CD4-positive, alpha-beta T cell (primary cell): ENCODE measurements at regions not wholly inside any gene's neighbourhood (a gene's known extent, or its start where the extent isn't known, plus 50 kb on each side); places are given as distances from the start of the nearest gene placed in this dataset.

Experiments used
- ATAC-seq: fragments of 200-7000 bp; cut with Tn5 transposase; one replicate; pipeline ENCODE4 v1.10.0; 2022; ENCODE audit warnings: mild to moderate bottlenecking; ENCODE audit not compliant: poor library complexity
- CTCF ChIA-PET: fragments of 350-600 bp; sonication (Branson Sonifier 250); formaldehyde crosslinking; loops from one replicate; lab custom pipeline; 2021; ENCODE audit warnings: antibody characterized with exemption, inconsistent platforms; lab: Charles Lee
- POLR2A ChIA-PET: fragments of 350-600 bp; sonication (Branson Sonifier 250); formaldehyde crosslinking; loops from one replicate; lab custom pipeline; 2021; ENCODE audit warnings: antibody characterized with exemption, inconsistent platforms; lab: Charles Lee
- DNase-seq, 14 experiments: peaks; one replicate each; pipeline ENCODE4 v3.0.0-alpha.2; 2013 to 2020; ENCODE audit warnings: mixed read lengths in 2 of 14
- H3K27ac ChIP-seq, 2 donors: one replicate each; pipeline versions ENCODE4 v1.5.1 to v1.7.0; 2013; ENCODE audit warnings: low read length in 2 of 2, low read depth in 1 of 2, mild to moderate bottlenecking in 1 of 2
- H3K27me3 ChIP-seq, 2 experiments: 1 replicate in 1 of 2; 2 replicates in 1 of 2; pipeline versions ENCODE4 v1.6.1 to v1.7.0; 2013; ENCODE audit warnings: low read length in 2 of 2, control low read depth in 1 of 2, mild to moderate bottlenecking in 1 of 2, moderate library complexity in 1 of 2; ENCODE audit not compliant: insufficient read depth in 2 of 2, control insufficient read depth in 1 of 2
- H3K36me3 ChIP-seq: one replicate; pipeline ENCODE4 v1.6.1; 2013; ENCODE audit warnings: low read length, control low read depth; ENCODE audit not compliant: insufficient read depth
- H3K4me1 ChIP-seq: one replicate; pipeline ENCODE4 v1.6.1; 2013; ENCODE audit warnings: low read length, control low read depth; ENCODE audit not compliant: insufficient read depth
- H3K4me3 ChIP-seq: one replicate; pipeline ENCODE4 v1.5.1; 2013; ENCODE audit warnings: mild to moderate bottlenecking, low read length, moderate library complexity
- H3K9me3 ChIP-seq, 2 experiments: 1 replicate in 1 of 2; 2 replicates in 1 of 2; pipeline versions ENCODE4 v1.6.1 to v1.7.0; 2013; ENCODE audit warnings: low read length in 2 of 2, mild to moderate bottlenecking in 2 of 2, control low read depth in 1 of 2, moderate library complexity in 1 of 2; ENCODE audit not compliant: control insufficient read depth in 1 of 2, insufficient read depth in 1 of 2
- H3K27ac Mint-ChIP-seq: one replicate; pipeline ENCODE4 v1.8.0; 2020; ENCODE audit warnings: mixed read lengths
- H3K27me3 Mint-ChIP-seq: one replicate; pipeline ENCODE4 v1.8.0; 2021; ENCODE audit warnings: mixed read lengths
- H3K36me3 Mint-ChIP-seq: one replicate; pipeline ENCODE4 v1.8.0; 2021; ENCODE audit warnings: low read depth, mixed read lengths
- H3K4me1 Mint-ChIP-seq: one replicate; pipeline ENCODE4 v1.8.0; 2021; ENCODE audit warnings: low read depth, mixed read lengths
- H3K4me3 Mint-ChIP-seq: one replicate; pipeline ENCODE4 v1.8.0; 2020; ENCODE audit warnings: mild to moderate bottlenecking, mixed read lengths
- H3K9me3 Mint-ChIP-seq: one replicate; pipeline ENCODE4 v1.8.0; 2020; ENCODE audit warnings: mixed read lengths
- intact Hi-C, 2 experiments: fragments of 100-400 bp; cut with DNase I in 1 of 2; cut with micrococcal nuclease in 1 of 2; formaldehyde crosslinking; loops; one replicate each; pipeline versions ENCODE4 v1.15.1 to v1.9.0; 2023 to 2025; cut with DNase I, micrococcal nuclease
- TF ChIP-seq, protein P1 (sequence below): fragments of 200-600 bp; IDR thresholded peaks from one replicate; pipeline ENCODE4 v1.8.0; 2022; ENCODE audit warnings: antibody characterized with exemption, mild to moderate bottlenecking

DNA sequence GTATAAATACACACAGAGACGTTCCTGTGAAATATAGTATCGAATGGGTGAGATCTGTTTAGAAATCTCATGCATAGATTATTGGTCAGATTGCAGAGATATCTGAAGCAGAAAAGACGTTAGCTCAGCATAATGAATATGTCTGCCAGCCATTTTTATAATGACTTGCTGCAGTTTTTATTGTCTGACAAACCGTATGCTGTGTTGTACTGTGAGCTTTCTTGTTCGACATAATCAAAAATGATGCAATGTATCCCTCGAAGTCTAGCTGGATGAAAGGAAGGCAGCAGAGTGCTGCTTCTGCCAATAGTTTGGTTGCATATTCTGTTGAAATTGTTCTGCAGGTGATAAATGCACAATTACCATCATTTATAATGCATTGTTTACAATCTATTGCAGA, 514.9 kb upstream of the ARRDC3 start:
- intact Hi-C loops, result no loop called here
- Mint-ChIP-seq H3K9me3 (no peaks in the 10 kb centered on the region), H3K36me3 (no peaks in the 10 kb centered on the region), H3K4me3 (no peak overlapping the region), H3K27me3 (no peaks in the 10 kb centered on the region), H3K4me1 (no peaks in the 10 kb centered on the region), H3K27ac (no peak overlapping the region)
- no peaks in the 10 kb centered on the region for H3K27me3 ChIP-seq
- TF ChIP-seq, protein P1, sequence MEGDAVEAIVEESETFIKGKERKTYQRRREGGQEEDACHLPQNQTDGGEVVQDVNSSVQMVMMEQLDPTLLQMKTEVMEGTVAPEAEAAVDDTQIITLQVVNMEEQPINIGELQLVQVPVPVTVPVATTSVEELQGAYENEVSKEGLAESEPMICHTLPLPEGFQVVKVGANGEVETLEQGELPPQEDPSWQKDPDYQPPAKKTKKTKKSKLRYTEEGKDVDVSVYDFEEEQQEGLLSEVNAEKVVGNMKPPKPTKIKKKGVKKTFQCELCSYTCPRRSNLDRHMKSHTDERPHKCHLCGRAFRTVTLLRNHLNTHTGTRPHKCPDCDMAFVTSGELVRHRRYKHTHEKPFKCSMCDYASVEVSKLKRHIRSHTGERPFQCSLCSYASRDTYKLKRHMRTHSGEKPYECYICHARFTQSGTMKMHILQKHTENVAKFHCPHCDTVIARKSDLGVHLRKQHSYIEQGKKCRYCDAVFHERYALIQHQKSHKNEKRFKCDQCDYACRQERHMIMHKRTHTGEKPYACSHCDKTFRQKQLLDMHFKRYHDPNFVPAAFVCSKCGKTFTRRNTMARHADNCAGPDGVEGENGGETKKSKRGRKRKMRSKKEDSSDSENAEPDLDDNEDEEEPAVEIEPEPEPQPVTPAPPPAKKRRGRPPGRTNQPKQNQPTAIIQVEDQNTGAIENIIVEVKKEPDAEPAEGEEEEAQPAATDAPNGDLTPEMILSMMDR, result no peak
- H3K4me3 ChIP-seq, result no peak overlapping the region
- no peak overlapping the region for H3K27ac ChIP-seq
- H3K4me1 ChIP-seq, result no peaks in the 10 kb centered on the region
- ChIA-PET POLR2A (no interaction called here), CTCF (no interaction called here)
- H3K9me3 ChIP-seq, result no peaks in the 10 kb centered on the region
- no peak for ATAC-seq
- no peaks in the 10 kb centered on the region for H3K36me3 ChIP-seq
- no peak for DNase-seq

DNA sequence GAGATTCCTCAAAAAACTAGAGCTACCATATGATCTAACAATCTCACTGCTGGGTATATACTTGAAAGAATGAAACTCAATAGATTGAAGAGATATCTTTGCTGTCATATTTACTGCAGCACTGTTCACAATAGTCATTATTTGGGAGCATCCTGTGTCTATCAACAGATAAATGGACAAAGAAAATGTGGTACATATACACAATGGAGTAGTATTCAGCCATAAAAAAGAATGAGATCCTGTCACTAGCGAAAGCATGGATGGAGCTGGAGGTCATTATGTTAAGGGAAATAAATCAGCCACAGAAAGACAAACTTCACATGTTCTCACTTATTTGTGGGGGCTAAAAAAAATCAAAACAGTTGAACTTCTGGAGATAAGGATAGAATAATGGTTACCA, 505.7 kb upstream of the ARRDC3 start:
- Histone ChIP-seq H3K9me3 (no peaks in the 10 kb centered on the region), H3K36me3 (no peaks in the 10 kb centered on the region), H3K4me3 (no peak overlapping the region), H3K4me1 (no peaks in the 10 kb centered on the region), H3K27me3 (no peaks in the 10 kb centered on the region), H3K27ac (no peak overlapping the region)
- Mint-ChIP-seq H3K27ac (no peak overlapping the region), H3K9me3 (no peaks in the 10 kb centered on the region), H3K4me3 (no peak overlapping the region), H3K27me3 (no peaks in the 10 kb centered on the region), H3K36me3 (no peaks in the 10 kb centered on the region), H3K4me1 (no peaks in the 10 kb centered on the region)
- intact Hi-C loops, result no loop called here
- ATAC-seq, result no peak
- no peak for DNase-seq
- ChIA-PET CTCF (no interaction called here), POLR2A (no interaction called here)
- TF ChIP-seq, protein P1, result no peak

- H3K27ac ChIP-seq, result no peak overlapping the region
- H3K36me3 ChIP-seq, result no peaks in the 10 kb centered on the region
- TF ChIP-seq, protein P1, result no peak
- H3K27ac Mint-ChIP-seq, result no peak overlapping the region
- CTCF ChIA-PET, result no interaction called here
- intact Hi-C loops, result no loop called here
- POLR2A ChIA-PET, result no interaction called here
- no peaks in the 10 kb centered on the region for H3K4me1 Mint-ChIP-seq
- H3K9me3 Mint-ChIP-seq, result peaks cover 1% of the 10 kb centered on the region
- H3K9me3 ChIP-seq, result no peaks in the 10 kb centered on the region
- H3K4me1 ChIP-seq, result no peaks in the 10 kb centered on the region
- H3K27me3 ChIP-seq, result no peaks in the 10 kb centered on the region
- no peak for DNase-seq
- no peak for ATAC-seq
- no peak overlapping the region for H3K4me3 ChIP-seq
- H3K36me3 Mint-ChIP-seq, result no peaks in the 10 kb centered on the region
- H3K4me3 Mint-ChIP-seq, result no peak overlapping the region
- H3K27me3 Mint-ChIP-seq, result no peaks in the 10 kb centered on the region
These were observed 502.5 kb upstream of the ARRDC3 start for GRCh38 chr5:91885291-91886265.
